C4-2B (cell line): ENCODE measurements at regions not wholly inside any gene's neighbourhood (a gene's known extent, or its start where the extent isn't known, plus 50 kb on each side); places are given as distances from the start of the nearest gene placed in this dataset.

Source experiments
- H3K27ac ChIP-seq: fragments of 450-650 bp; 2 replicates; pipeline ENCODE4 v1.5.1; 2017
- ZFX ChIP-seq: fragments of 450-650 bp; IDR thresholded peaks from 2 replicates; pipeline ENCODE4 v1.6.1; 2017
- TF ChIP-seq, protein P1 (sequence below): fragments of 450-650 bp; conservative IDR thresholded peaks from 2 replicates; pipeline ENCODE4 v1.5.1; 2017; ENCODE audit warnings: mild to moderate bottlenecking

DNA sequence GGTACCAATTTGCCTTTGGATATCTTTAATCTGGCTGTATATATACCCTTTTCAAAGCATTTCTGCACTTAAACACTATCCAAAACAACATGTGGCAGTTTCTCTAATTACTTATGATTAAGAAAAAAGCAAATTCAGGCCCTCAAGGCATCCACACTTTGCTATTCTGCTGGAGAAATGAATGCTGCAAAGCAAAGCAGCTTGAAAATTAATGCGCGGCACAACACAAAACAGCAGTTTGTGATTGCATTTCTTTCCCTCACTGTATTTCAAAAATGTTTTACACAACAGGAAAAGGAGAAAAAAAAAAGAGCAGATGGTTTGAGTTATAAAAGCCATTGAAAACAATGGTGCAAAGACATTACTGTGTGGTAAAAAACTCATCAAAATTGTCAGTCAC, 738.4 kb upstream of the RAG2 start:
- H3K27ac ChIP-seq = no peak overlapping the region

DNA sequence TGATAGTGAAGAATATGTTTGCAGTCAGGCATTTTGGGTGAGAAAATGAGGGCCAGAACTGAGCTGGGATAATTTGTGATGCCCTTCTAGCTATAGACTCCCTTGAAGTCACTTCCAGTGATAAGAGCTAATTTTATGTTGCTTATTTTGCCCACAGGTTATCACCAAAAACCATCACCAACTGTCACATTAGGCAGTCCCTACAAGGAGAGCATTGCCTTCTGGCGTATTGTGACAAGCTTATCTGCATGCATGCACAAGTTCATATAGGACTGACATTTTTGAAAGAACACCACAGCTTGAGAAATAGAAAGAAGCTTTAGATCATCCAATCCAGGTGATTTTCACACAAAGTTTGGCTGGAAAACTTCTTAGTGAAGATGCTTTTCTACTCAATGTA, 735.3 kb upstream of the RAG2 start:
- TF ChIP-seq, protein P1, sequence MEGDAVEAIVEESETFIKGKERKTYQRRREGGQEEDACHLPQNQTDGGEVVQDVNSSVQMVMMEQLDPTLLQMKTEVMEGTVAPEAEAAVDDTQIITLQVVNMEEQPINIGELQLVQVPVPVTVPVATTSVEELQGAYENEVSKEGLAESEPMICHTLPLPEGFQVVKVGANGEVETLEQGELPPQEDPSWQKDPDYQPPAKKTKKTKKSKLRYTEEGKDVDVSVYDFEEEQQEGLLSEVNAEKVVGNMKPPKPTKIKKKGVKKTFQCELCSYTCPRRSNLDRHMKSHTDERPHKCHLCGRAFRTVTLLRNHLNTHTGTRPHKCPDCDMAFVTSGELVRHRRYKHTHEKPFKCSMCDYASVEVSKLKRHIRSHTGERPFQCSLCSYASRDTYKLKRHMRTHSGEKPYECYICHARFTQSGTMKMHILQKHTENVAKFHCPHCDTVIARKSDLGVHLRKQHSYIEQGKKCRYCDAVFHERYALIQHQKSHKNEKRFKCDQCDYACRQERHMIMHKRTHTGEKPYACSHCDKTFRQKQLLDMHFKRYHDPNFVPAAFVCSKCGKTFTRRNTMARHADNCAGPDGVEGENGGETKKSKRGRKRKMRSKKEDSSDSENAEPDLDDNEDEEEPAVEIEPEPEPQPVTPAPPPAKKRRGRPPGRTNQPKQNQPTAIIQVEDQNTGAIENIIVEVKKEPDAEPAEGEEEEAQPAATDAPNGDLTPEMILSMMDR = no peak
- no peak for TF ChIP-seq ZFX
- H3K27ac ChIP-seq = no peak overlapping the region

More for the DNA sequence above, 738.4 kb upstream of the RAG2 start:
- TF ChIP-seq, protein P1 = no peak
- TF ChIP-seq ZFX = no peak

DNA sequence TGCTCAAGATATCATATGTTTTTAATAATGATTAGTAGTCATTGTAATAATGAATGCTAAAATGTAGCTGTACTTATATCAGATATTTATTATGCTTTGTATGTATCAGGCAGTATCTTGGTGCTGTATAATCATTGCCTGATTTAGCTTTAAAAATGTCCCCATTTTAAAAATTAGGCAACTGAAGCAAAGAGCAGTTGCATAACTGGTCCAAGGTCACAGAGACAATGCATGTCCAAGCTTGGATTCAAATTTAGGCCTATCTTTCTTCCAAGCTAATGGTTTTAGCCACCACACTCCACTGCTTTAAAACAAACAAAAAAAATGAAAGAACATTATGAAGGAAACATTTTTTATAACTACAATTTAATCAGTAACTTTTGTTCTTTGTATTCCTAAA, 725.8 kb upstream of the RAG2 start:
- no peak overlapping the region for H3K27ac ChIP-seq
- TF ChIP-seq, protein P1 = no peak
- no peak for TF ChIP-seq ZFX

DNA sequence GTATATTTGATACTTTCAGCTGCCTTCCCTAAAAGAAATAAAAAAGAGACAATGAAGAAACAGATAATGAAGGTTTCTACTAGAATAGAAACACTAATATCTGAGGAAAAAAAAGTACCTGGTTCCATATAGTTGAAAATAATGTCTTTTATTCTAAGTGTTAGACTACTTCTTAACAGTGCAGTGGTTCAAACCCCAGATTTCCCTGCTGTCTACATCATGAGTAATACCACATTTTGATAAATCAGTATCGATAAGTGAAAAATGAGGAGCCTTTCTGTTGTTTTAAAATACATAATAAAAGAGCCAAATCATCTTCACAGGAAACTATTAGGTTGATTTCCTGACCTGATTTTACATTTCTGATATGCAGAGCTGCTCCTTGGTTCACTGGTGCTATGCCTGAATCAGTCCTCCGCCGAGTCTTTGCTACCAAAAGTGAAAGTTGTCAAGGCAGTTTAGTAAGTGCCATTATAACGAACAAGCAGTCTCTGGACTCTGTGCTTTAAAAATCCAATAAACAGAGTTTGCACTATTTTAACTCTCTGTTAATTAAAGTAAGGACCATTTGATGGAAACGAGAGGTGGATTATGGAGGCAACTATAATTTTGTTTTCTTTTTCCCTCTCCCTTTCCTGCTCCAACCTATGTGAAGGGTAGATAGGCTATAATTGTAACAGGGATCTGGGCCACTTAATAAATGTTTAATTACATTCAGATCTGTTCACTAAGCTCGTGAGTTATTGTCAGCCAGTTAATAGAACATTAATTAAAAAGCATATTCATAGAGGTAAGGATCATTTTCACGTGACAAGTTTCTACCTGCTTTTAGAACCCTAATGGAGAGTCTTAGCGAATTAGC, 724.5 kb upstream of the RAG2 start:
- H3K27ac ChIP-seq = no peak overlapping the region
- TF ChIP-seq, protein P1 = no peak
- TF ChIP-seq ZFX = no peak

DNA sequence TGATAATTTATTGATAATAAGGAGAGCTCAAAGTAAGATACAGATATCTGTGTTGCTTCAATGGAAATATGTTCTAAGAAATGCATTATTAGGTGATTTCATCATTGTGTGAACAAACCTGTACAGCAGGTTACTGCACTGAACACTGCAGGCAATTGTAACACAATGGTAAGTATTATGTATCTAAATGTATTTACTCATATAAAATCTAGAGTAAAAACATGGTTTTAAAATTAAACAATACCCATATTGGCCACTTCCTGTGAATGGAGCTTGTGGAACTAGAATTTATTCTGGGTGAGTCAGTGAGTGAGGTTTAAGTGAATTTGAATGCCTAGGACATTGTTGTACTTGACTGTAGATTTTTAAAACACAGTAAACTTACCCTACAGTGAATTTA, 722.9 kb upstream of the RAG2 start:
- H3K27ac ChIP-seq = no peak overlapping the region
- TF ChIP-seq, protein P1 = no peak
- no peak for TF ChIP-seq ZFX

DNA sequence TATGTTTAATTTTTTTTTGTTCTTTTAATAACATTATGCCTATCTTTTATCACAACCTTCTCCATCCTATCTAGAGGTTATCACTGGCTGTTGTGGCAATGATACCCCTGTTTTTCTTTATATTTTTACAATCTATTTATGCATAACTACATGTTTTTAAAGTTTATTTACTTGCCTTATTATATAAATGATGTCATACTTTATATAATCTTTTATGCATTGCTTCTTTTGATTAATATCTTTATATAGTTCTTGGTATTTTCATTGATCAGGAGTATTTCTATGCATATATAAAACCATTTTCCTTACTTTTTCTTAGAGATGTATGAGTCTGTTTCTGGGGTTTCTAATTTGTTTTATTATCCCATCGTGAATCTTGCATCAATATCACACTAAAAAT, 719.8 kb upstream of the RAG2 start:
- TF ChIP-seq, protein P1 = no peak
- no peak for TF ChIP-seq ZFX
- no peak overlapping the region for H3K27ac ChIP-seq

DNA sequence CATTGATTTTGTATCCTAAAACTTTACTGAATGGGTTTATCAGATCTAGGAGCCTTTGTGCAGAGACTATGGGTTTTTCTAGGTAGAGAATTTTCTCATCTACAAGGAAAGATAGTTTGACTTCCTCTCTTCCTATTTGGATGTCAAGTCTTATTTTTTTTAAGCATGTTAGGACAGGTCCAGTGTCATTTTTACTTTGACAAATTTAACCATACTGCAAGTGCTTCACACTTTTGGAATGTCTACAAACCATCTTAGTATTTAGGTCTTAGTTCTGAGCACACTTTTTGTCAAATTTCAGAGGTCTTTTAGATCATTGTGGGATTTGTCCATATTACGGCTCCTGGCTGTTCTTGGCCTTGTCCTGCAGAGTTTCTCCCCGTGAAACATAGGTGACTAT, 715.2 kb upstream of the RAG2 start:
- TF ChIP-seq, protein P1 = no peak
- TF ChIP-seq ZFX = no peak
- H3K27ac ChIP-seq = no peak overlapping the region
